ENCODE measurements at regions not wholly inside any gene's neighbourhood (a gene's known extent, or its start where the extent isn't known, plus 50 kb on each side); places are given as distances from the start of the nearest gene placed in this dataset.

DNA sequence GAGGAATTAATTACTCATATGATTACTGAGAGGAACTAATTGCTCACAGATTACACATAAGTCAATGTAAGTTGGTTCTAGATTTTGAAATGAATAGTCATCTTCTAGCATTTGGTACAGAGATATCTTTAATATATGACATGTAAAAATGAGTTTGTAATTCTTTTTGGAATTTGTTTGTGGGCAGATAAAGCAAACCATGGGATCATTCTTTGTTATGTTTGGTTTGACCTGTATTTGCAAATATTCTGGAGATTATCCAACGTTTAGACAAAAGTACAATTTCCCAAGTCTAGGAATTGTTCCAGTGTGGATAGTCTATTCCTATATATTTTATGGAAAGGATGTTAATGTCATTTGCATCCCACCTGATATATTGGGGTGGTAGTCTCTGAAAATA is 309.6 kb upstream of the EDNRB start:
- no peak for DNase-seq (ENCODE audit: low read depth)

GRCh38 chr13:78227709-78228108 is 309.1 kb upstream of the EDNRB start:
- no peak for DNase-seq (ENCODE audit: low read depth)

DNA sequence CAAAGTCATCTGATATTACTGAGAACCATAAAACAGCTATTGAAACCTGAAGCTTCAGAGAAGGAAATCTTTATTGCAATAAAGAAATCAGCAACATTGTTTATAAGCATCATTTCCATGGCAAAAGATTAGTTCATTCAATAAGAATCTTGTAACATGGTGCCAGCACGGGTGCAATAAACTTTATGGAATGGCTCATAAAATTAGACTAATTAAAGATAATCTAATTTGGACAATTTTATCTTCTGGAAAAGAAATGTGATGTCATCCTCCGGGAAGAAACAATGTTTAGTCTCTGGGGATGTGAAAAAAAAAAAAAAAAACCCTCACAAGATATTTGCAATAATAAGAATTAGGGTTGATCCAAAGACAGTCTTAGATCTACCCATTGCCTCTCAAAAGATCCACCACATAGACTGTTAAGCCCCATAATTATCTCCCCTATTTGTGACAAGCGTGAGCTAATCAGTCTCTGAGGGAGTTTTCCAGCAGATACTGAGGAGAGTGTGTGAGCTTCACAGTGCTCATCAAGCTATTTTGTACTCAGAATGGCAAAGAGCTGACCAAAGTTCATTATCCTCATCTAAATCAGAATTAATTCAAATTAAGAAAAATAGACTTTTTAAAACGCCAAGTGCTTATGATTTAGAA is 297.0 kb upstream of the EDNRB start:
- no peak for DNase-seq (ENCODE audit: low read depth)

- DNase-seq (ENCODE audit: low read depth): no peak
Measured at GRCh38 chr13:78201411-78201810, 282.8 kb upstream of the EDNRB start.

DNA sequence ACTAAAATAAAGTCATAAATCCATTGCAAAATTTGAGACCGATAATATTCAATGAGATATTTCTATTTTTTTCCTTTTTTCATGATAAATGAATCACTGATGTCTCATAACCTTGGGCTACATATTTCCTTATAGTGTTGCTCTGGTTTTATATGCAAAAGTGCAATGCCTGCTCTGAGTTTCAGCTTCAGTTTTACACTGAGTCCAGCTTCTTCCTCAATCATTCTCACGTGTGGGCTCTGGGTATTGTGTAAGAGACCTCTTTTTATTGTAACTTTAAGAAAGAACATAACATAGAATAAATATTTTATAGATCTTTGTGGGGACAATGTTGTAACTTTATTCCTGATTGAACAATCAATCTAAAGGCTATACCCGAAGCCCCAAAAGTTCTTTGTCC is 280.2 kb upstream of the EDNRB start:
- no peak for DNase-seq (ENCODE audit: low read depth)

DNA sequence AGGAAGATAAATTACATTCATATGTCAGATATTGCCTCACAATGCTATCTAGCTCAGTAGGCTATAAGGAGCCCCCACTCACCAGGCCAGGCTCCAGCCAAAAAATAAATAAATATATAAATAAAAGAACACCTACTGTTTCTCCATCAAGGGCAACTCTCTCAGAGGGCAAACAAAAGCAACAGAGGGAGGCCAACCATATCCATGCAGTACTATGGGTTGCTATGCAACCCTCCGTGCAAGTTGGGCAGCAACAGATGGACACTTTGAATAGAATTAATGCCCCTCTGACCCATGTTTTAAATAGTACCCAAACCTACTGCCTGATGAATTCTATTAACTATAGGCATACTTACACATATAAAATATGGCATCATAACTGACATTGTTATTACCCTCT is 279.8 kb upstream of the EDNRB start:
- DNase-seq (ENCODE audit: low read depth): no peak

GRCh38 chr13:78197231-78197630 is 278.6 kb upstream of the EDNRB start:
- DNase-seq (ENCODE audit: low read depth): no peak

GRCh38 chr13:78194904-78195639 is 276.4 kb upstream of the EDNRB start:
- no peak for DNase-seq (ENCODE audit: low read depth)

- no peak for DNase-seq (ENCODE audit: low read depth)
Measured at GRCh38 chr13:78193846-78194245, 275.2 kb upstream of the EDNRB start.

- DNase-seq (ENCODE audit: low read depth): no peak
Measured at GRCh38 chr13:78192716-78193115, 274.1 kb upstream of the EDNRB start.

GRCh38 chr13:78190296-78190695 is 271.7 kb upstream of the EDNRB start:
- no peak for DNase-seq (ENCODE audit: low read depth)

DNA sequence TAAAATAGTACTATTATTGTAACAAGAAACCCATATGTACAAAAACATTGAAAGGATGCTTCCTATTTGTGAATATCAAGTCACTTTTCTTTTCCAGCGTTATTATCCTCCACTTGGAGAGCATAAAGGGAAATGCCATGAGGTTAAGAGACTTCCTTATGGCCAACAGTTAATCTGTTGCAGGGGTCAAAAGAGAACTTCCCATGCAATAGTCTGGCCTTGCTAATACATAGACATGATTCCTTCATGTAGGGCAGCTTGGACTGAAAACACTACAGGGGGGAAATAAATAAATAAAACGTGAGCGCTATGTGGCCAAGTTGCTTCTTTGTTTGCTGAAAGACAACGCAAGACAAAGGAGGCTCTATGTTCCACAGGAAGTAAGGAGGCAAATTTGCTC is 269.1 kb upstream of the EDNRB start:
- DNase-seq (ENCODE audit: low read depth): no peak

DNA sequence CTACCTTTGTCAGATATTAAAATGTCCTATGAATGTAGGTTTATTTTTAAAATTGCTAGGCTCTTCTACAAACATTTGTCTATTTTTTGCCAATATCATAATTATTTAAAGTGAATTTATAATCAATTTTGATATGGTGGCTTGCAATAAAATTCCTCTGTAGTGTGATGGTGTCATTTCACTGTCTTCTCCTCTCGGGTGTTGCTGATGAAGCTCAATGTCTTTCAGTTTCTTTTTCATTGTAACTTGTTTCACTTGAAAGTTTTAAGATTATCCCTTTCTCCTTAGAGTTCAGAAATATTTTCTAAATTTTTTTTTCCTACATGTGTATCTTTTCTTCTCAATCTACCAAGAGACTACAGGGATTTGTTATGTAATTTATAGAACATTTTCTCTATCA is 267.1 kb upstream of the EDNRB start:
- no peak for DNase-seq (ENCODE audit: low read depth)

GRCh38 chr13:78183732-78184131 is 265.1 kb upstream of the EDNRB start:
- no peak for DNase-seq (ENCODE audit: low read depth)

DNA sequence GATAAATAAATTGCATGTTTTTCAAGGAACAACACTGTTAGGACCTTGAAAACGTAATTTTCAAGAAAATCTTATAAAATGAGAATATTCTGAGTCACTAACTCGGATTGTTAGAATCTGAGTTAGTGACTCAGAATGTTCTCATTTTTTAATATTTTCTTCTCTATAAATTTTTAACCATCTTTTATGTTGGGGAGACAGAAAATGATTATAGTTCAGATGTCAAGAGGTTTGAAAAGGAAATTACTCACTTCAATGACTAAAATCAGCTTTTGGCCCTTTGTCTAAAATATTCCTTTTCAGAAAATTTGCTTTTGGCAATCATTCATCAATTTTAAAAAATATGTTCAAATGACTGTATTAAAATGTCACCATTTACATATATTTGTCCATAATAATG is 264.2 kb upstream of the EDNRB start:
- DNase-seq (ENCODE audit: low read depth): no peak

DNA sequence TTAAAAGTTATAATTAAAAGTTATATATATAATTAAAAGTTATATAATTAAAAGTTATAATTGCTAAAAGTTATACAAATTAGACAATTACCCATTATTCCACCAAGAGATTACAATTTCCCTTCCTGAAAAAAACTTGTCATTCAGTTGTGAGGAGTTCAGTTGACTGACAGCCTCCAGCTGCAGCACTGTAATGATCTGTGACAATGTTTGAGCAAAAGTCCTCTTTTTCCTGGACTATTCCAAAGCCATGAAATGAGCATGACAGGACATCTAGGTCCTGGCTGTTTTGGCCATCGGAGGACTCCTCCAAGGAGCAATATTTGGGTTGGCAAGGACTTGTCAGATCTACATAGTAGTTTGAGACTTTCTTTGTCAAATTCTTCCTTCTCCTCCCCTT is 258.7 kb upstream of the EDNRB start:
- no peak for DNase-seq (ENCODE audit: low read depth)

GRCh38 chr13:78176880-78177279 is 258.2 kb upstream of the EDNRB start:
- no peak for DNase-seq (ENCODE audit: low read depth)

- no peak for DNase-seq (ENCODE audit: low read depth)
Measured at GRCh38 chr13:78169386-78169785, 250.8 kb upstream of the EDNRB start.

DNA sequence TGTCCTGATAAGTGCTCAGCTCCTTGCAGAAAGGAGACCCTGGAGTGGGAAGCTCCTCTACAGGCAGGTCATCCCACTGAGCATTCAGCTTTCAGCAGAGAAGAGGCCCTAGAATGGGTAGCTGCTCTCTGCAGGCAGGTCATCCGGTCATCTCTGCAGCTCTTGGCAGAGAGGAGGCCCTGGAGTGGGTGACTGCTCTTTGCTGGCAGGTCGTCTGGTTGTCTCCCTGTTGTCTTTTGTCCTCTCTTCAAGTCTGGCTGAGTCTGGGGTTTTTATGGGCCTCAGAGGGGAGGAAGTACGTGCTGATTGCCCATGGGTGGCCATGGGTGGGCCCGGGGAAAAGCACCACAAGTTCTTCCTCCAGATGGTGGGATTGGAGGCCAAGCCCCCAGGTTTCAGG is 250.3 kb upstream of the EDNRB start:
- no peak for DNase-seq (ENCODE audit: low read depth)

DNA sequence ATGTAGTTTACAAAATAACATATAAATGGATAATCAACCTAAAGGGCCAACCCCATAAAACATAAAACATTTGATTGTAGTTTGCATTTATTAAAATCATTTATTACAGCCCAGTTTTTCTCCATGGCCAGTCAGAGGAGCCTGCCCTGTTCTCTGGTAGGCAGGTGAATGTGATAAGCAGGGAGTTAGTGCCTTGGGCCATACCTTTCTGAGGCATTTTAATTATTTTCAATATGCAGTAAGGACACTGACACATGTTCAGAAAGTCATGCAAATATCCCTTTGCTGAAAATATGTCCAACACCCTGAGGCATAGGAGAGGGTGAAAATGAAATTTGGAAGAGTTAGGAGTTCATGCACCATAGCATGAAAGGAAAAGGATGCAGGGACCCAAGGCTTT is 242.6 kb upstream of the EDNRB start:
- DNase-seq (ENCODE audit: low read depth): no peak

GRCh38 chr13:78160793-78161192 is 242.2 kb upstream of the EDNRB start:
- no peak for DNase-seq (ENCODE audit: low read depth)

DNA sequence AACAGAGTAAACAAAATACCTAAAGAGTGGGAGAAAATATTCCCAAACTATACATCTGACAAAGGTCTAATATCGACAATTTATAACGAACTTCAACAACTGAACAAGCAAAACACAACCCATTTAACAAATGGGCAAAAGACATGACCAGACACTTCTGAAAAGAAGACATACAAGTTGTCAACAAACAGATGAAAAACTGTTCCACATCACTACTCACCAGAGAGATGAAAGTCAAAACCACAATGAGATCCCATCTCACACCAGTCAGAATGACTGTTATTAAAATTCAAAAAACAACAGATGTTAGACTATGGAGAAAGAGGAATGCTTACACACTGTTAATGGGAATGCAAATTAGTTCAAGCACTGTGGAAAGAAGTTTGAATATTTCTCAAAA is 233.8 kb upstream of the EDNRB start:
- DNase-seq (ENCODE audit: low read depth): no peak

DNA sequence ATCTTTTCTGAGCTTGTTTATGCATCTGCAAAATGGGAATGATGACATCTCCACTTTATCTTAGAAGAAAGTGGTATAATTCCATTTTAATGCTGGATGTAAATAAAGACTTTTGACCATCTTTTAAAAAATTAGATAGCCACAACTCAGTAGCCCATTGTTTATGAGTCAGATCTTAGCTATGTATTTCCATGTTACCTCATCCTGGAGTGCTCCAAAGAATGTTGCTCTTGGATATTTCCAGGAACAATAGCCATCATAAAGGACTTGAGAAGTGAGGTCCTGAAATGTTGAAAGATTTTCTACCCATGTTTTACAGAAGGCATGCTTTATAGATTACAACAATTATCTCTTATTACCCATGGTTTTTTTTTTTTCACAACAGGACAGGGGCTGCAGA is 229.3 kb upstream of the EDNRB start:
- no peak for DNase-seq (ENCODE audit: low read depth)

GRCh38 chr13:78145276-78145675 is 226.6 kb upstream of the EDNRB start:
- no peak for DNase-seq (ENCODE audit: low read depth)

Measured in stimulated activated CD8-positive, alpha-beta memory T cell treated with anti-CD3 and anti-CD28 coated beads, Interleukin-4, amount 100 ng/mL, for 24 hours (primary cell).